AG04450 (cell line): ENCODE measurements at regions not wholly inside any gene's neighbourhood (a gene's known extent, or its start where the extent isn't known, plus 50 kb on each side); places are given as distances from the start of the nearest gene placed in this dataset.

Experiments used
- CTCF ChIA-PET: fragments of 300-600, 350-600 bp; formaldehyde crosslinking; extraction: SDS; loops from one replicate; lab custom pipeline; 2022; ENCODE audit warnings: antibody characterized with exemption, inconsistent platforms; lab: Charles Lee
- POLR2A ChIA-PET: fragments of 350-600 bp; formaldehyde crosslinking; extraction: SDS; loops from one replicate; lab custom pipeline; 2021; ENCODE audit warnings: antibody characterized with exemption, inconsistent platforms; lab: Yijun Ruan, JAX
- DNase-seq: peaks from one replicate; pipeline ENCODE4 v3.0.0-alpha.2; 2011; ENCODE audit warnings: low read depth, low spot score
- H3K27ac ChIP-seq: one replicate; pipeline ENCODE4 v1.5.1; 2012; ENCODE audit warnings: low read depth, low read length, control low read depth
- H3K27me3 ChIP-seq: one replicate; pipeline ENCODE4 v1.6.0; 2012; ENCODE audit warnings: low read length; ENCODE audit not compliant: control insufficient read depth, insufficient read depth
- H3K4me3 ChIP-seq: 2 replicates; pipeline ENCODE4 v1.5.1; 2011; ENCODE audit warnings: mild to moderate bottlenecking, low read depth, low read length, control low read depth
- H3K9me3 ChIP-seq: 2 replicates; pipeline ENCODE4 v1.5.1; 2012; ENCODE audit warnings: low read length; ENCODE audit not compliant: control insufficient read depth, insufficient read depth
- CTCF ChIP-seq: IDR thresholded peaks from 2 replicates; pipeline ENCODE4 v1.5.1; 2011; ENCODE audit warnings: low read depth, low read length, control low read depth, inconsistent platforms

GRCh38 chr5:124315741-124316415 is 430.6 kb downstream of the ZNF608 start:
- H3K9me3 ChIP-seq, result no peaks in the 10 kb centered on the region
- ChIA-PET CTCF (no interaction called here), POLR2A (no interaction called here)
- no peak overlapping the region for H3K27ac ChIP-seq
- no peak for TF ChIP-seq CTCF
- H3K27me3 ChIP-seq, result no peaks in the 10 kb centered on the region
- DNase-seq, result peak; percentile 10
- H3K4me3 ChIP-seq, result no peak overlapping the region

DNA sequence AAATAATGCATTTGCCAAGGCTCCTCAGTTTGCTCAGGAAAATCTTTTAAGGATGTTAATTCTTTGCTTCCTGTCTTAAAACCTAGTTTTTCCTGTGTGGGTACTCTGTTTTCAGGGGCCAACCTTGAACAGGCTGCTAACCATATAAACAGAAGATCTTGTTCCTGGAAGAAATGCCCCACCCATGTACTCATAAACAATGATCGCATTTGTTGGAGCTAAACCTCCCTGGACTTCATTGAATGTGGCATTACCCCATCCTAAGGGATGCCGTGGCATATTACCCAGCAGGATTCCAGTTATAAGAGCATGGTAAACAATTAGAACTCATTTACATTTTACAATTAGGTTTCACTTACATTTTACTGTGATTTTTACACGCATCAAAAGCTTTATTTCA is 436.0 kb downstream of the ZNF608 start:
- CTCF ChIA-PET, result no interaction called here
- no peak overlapping the region for H3K27ac ChIP-seq
- POLR2A ChIA-PET, result no interaction called here
- H3K9me3 ChIP-seq, result no peaks in the 10 kb centered on the region
- no peak overlapping the region for H3K4me3 ChIP-seq
- no peak for TF ChIP-seq CTCF
- H3K27me3 ChIP-seq, result no peaks in the 10 kb centered on the region
- DNase-seq, result no peak

DNA sequence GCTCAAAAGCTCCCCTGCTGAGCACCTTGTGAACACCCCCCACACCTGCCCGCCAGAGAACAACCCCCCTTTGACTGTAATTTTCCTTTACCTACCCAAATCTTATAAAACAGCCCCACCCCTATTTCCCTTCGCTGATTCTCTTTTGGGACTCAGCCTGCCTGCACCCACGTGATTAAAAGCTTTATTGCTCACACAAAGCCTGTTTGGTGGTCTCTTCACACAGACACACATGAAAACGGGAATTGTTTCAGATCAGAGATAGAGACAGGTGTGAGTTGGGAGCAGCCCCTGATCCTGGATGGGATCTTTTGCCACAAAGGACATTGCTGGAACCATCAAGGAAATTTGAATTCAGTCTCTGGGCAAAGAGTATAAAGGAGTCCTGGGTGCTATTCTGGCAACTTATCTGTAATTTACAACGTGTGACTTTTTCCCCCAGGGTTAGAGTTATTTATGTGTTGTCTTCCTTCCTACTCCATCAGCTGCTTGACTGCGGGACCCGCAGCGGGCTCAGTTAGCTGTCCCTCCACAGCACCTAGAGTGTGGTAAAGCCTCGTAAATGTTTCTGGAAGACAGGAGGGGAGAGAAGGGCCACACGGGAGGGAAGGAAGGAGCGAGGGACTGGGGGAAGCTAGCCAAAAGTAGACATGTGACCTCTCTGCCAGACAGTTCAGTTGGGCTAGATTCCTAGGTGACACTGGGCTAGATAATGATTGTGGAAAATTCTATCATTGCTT is 437.0 kb downstream of the ZNF608 start:
- no peak overlapping the region for H3K27ac ChIP-seq
- H3K4me3 ChIP-seq, result no peak overlapping the region
- TF ChIP-seq CTCF, result no peak
- DNase-seq, result no peak
- ChIA-PET POLR2A (no interaction called here), CTCF (no interaction called here)
- no peaks in the 10 kb centered on the region for H3K27me3 ChIP-seq
- no peaks in the 10 kb centered on the region for H3K9me3 ChIP-seq

- no peak for DNase-seq
- Histone ChIP-seq H3K9me3 (no peaks in the 10 kb centered on the region), H3K27me3 (no peaks in the 10 kb centered on the region), H3K27ac (no peak overlapping the region), H3K4me3 (no peak overlapping the region)
- no peak for TF ChIP-seq CTCF
- POLR2A ChIA-PET, result interaction anchor here (0.5 kb wide), 1 partner anchor 649 kb away, joined by 6 read pairs; no protein-coding TSS in a partner anchor
- CTCF ChIA-PET, result no interaction called here
Measured at GRCh38 chr5:124303366-124303765, 443.1 kb downstream of the ZNF608 start.

GRCh38 chr5:124302533-124302932 is 443.9 kb downstream of the ZNF608 start:
- CTCF ChIA-PET, result no interaction called here
- H3K27me3 ChIP-seq, result no peaks in the 10 kb centered on the region
- POLR2A ChIA-PET, result no interaction called here
- H3K27ac ChIP-seq, result peak overlapping the region; percentile 12
- DNase-seq, result peak; percentile 34
- TF ChIP-seq CTCF, result no peak
- no peaks in the 10 kb centered on the region for H3K9me3 ChIP-seq
- no peak overlapping the region for H3K4me3 ChIP-seq
